Endothelial cell of umbilical vein (primary cell): ENCODE measurements at regions not wholly inside any gene's neighbourhood (a gene's known extent, or its start where the extent isn't known, plus 50 kb on each side); places are given as distances from the start of the nearest gene placed in this dataset.

Experiments
- BruUV-seq: library from RNA; stranded (reverse); fragments of 400-500 nt; replicated peaks from 2 replicates; lab custom pipeline; 2021; lab: Mats Ljungman, UMichigan
- CTCF ChIA-PET: fragments of 300-600, 350-600 bp; sonication (Branson Sonifier 250); formaldehyde crosslinking; loops from one replicate; lab custom pipeline; 2021; ENCODE audit warnings: antibody characterized with exemption, inconsistent platforms; lab: Charles Lee
- POLR2A ChIA-PET: fragments of 300-600, 350-600 bp; sonication (Branson Sonifier 250); formaldehyde crosslinking; loops from one replicate; lab custom pipeline; 2021; ENCODE audit warnings: antibody characterized with exemption, inconsistent platforms; lab: Charles Lee
- DNase-seq: peaks from one replicate; pipeline ENCODE4 v3.0.0-alpha.2; 2011; ENCODE audit warnings: low read depth, low spot score
- FAIRE-seq: peaks from 2 replicates; lab custom pipeline; 2011; peaks lifted over from hg19 to GRCh38; lab: Jason Lieb, UNC
- H2AFZ ChIP-seq: 2 replicates; pipeline ENCODE4 v1.6.0; 2012; ENCODE audit warnings: low read depth, low read length, control low read depth, inconsistent platforms
- H3K27ac ChIP-seq: 2 replicates; pipeline ENCODE4 v1.5.1; 2011; ENCODE audit warnings: low read depth, mild to moderate bottlenecking, control low read depth, low read length, moderate library complexity; ENCODE audit not compliant: insufficient read depth
- H3K27me3 ChIP-seq, 2 experiments: 2 replicates each; pipeline versions ENCODE4 v1.6.0 to v1.6.1; 2011; ENCODE audit warnings: low read length in 2 of 2, mixed read lengths in 1 of 2; ENCODE audit not compliant: control insufficient read depth in 2 of 2, insufficient read depth in 2 of 2
- H3K36me3 ChIP-seq, 2 experiments: 2 replicates in 1 of 2; 3 replicates in 1 of 2; pipeline ENCODE4 v1.5.1; 2011; ENCODE audit warnings: low read length in 2 of 2, mild to moderate bottlenecking in 1 of 2, moderate library complexity in 1 of 2; ENCODE audit not compliant: control insufficient read depth in 2 of 2, insufficient read depth in 2 of 2; ENCODE audit errors: extremely low read depth in 1 of 2
- H3K4me1 ChIP-seq: 3 replicates; pipeline ENCODE4 v1.5.1; 2011; ENCODE audit warnings: mild to moderate bottlenecking, low read length; ENCODE audit not compliant: control insufficient read depth, insufficient read depth; ENCODE audit errors: extremely low read depth
- H3K4me2 ChIP-seq: 2 replicates; pipeline ENCODE4 v1.6.1; 2011; ENCODE audit warnings: low read length, control low read depth, mixed read lengths; ENCODE audit not compliant: insufficient read depth
- H3K4me3 ChIP-seq, 3 experiments: fragments of 200-600 bp in 1 of 3; sonication (generic), shearing (Covaris generic) in 1 of 3; replicated peaks in 1 of 3; 2 replicates each; pipeline ENCODE4 v1.5.1; 2011 to 2016; ENCODE audit warnings: control low read depth in 3 of 3, low read length in 3 of 3, mild to moderate bottlenecking in 2 of 3, inconsistent platforms in 1 of 3, low read depth in 1 of 3, moderate library complexity in 1 of 3; ENCODE audit not compliant: insufficient read depth in 1 of 3
- H3K79me2 ChIP-seq: 2 replicates; pipeline ENCODE4 v1.6.0; 2012; ENCODE audit warnings: low read length, inconsistent platforms; ENCODE audit not compliant: control insufficient read depth, insufficient read depth
- H3K9ac ChIP-seq: replicated peaks from 2 replicates; pipeline ENCODE3; 2011; ENCODE audit warnings: low read length, control low read depth; ENCODE audit not compliant: insufficient read depth; ENCODE audit errors: extremely low read depth
- H3K9me1 ChIP-seq: replicated peaks from 3 replicates; pipeline ENCODE4 v1.6.0; 2011; ENCODE audit warnings: mild to moderate bottlenecking, low read length; ENCODE audit not compliant: control insufficient read depth, insufficient read depth; ENCODE audit errors: extremely low read depth
- H3K9me3 ChIP-seq: replicated peaks from 2 replicates; pipeline ENCODE4 v1.5.1; 2012; ENCODE audit warnings: low read length, inconsistent platforms; ENCODE audit not compliant: control insufficient read depth, insufficient read depth
- H4K20me1 ChIP-seq: replicated peaks from 2 replicates; pipeline ENCODE3; 2011; ENCODE audit warnings: mild to moderate bottlenecking, low read length; ENCODE audit not compliant: control insufficient read depth, insufficient read depth; ENCODE audit errors: extremely low read depth
- CTCF ChIP-seq, 2 donors: IDR thresholded peaks; 1 replicate in 1 of 2; 2 replicates in 1 of 2; pipeline ENCODE4 v1.5.1; 2011; ENCODE audit warnings: low read length in 2 of 2, mild to moderate bottlenecking in 2 of 2, moderate library complexity in 2 of 2, control low read depth in 1 of 2, inconsistent platforms in 1 of 2, low read depth in 1 of 2; ENCODE audit not compliant: insufficient read depth in 1 of 2; ENCODE audit errors: extremely low read depth in 1 of 2
- EZH2 ChIP-seq: IDR thresholded peaks from 2 replicates; pipeline ENCODE4 v1.6.1; 2012; ENCODE audit warnings: borderline replicate concordance, low read depth, mild to moderate bottlenecking, moderate library complexity, low read length, inconsistent platforms; ENCODE audit not compliant: severe bottlenecking
- FOS ChIP-seq: IDR thresholded peaks from 2 replicates; pipeline ENCODE4 v1.6.1; 2011; ENCODE audit warnings: mild to moderate bottlenecking, low read length, moderate library complexity, borderline replicate concordance; ENCODE audit not compliant: insufficient read depth
- GATA2 ChIP-seq: IDR thresholded peaks from 2 replicates; pipeline ENCODE4 v1.7.0; 2011; ENCODE audit warnings: low read depth, mild to moderate bottlenecking, moderate library complexity, mixed read lengths, low read length; ENCODE audit not compliant: insufficient read length, insufficient read depth
- JUN ChIP-seq: IDR thresholded peaks from 2 replicates; pipeline ENCODE4 v1.6.1; 2011; ENCODE audit warnings: borderline replicate concordance, low read depth; ENCODE audit not compliant: insufficient read length, insufficient read depth
- MAX ChIP-seq: IDR thresholded peaks from 2 replicates; pipeline ENCODE4 v1.6.1; 2011; ENCODE audit not compliant: insufficient read depth, insufficient read length
- MYC ChIP-seq: IDR thresholded peaks from one replicate; pipeline ENCODE4 v1.6.1; 2011; ENCODE audit warnings: mild to moderate bottlenecking, low read depth, low read length
- POLR2A ChIP-seq: IDR thresholded peaks from 2 replicates; pipeline ENCODE4 v1.6.1; 2012; ENCODE audit warnings: low read depth, mild to moderate bottlenecking, control low read depth, low read length
- POLR2AphosphoS5 ChIP-seq: IDR thresholded peaks from 2 replicates; pipeline ENCODE4 v1.6.1; 2012; ENCODE audit warnings: low read depth, mild to moderate bottlenecking, control low read depth, low read length, moderate library complexity; ENCODE audit not compliant: insufficient read depth
- dilution Hi-C: fragments of 300-500 bp; cut with MboI; formaldehyde crosslinking; loops from one replicate; pipeline ENCODE4 v1.15.0; 2019; ENCODE audit warnings: low sequenced_read_pairs; ENCODE audit not compliant: extremely low pct_ligation_motif_present
- intact Hi-C: fragments of 100-400 bp; cut with micrococcal nuclease; formaldehyde crosslinking; loops from one replicate; pipeline ENCODE4 v1.10.0; 2022

- no peaks in the 10 kb centered on the region for H3K36me3 ChIP-seq
- POLR2A ChIA-PET = no interaction called here
- H3K4me2 ChIP-seq = no peak overlapping the region
- dilution Hi-C loops (no loop called here), intact Hi-C loops (no loop called here)
- no peaks in the 10 kb centered on the region for H3K27me3 ChIP-seq
- no peak for TF ChIP-seq MAX
- no peak for TF ChIP-seq POLR2A
- no peak for TF ChIP-seq MYC
- no peak for TF ChIP-seq EZH2
- no peak for TF ChIP-seq JUN
- TF ChIP-seq POLR2AphosphoS5 = no peak
- no peak for TF ChIP-seq FOS
- TF ChIP-seq GATA2 = no peak
- no peak for TF ChIP-seq CTCF (IDR thresholded peaks at IDR 0.05; ENCODE audit: extremely low read depth in 1 of 2, insufficient read depth in 1 of 2, low read depth in 1 of 2, low read length in 2 of 2)
- no peaks in the 10 kb centered on the region for H4K20me1 ChIP-seq
- no peak overlapping the region for H3K27ac ChIP-seq
- no peak overlapping the region for H3K4me3 ChIP-seq
- no peaks in the 10 kb centered on the region for H3K4me1 ChIP-seq
- DNase-seq (no peak), FAIRE-seq (no peak)
- CTCF ChIA-PET = interaction anchor here (1.0 kb wide), 1 partner anchor 306 kb away, joined by 3 read pairs; no protein-coding TSS in a partner anchor
- H2AFZ ChIP-seq = no peak overlapping the region
- no TSS peak for BruUV-seq
- H3K9ac ChIP-seq = no peak overlapping the region
- H3K79me2 ChIP-seq = no peaks in the 10 kb centered on the region
- H3K9me1 ChIP-seq = no peaks in the 10 kb centered on the region
- no peaks in the 10 kb centered on the region for H3K9me3 ChIP-seq
These were observed 149.1 kb upstream of the ARHGAP28 start for GRCh38 chr18:6580401-6580800.
